ENCODE measurements at regions not wholly inside any gene's neighbourhood (a gene's known extent, or its start where the extent isn't known, plus 50 kb on each side); places are given as distances from the start of the nearest gene placed in this dataset.

DNA sequence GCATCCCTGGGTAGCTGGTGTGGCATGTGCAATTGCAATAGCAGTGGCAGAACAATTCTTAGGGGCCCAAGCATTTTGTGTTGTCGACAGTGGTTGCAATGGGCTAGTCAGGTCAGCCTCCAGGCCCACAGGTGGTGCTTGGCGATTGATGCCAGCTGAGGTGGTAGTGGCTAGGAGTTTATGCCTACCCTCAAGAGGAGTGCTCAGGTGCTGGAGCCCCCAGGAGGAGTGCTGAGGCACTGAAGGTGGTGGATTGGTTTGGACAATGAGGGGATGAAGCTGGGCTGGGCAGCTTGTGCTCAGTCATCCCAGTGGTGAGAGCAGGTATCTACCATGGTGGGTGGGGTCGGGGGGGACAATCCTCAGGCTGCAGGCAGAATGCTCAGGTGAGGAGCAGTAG lies 877.9 kb upstream of the TMEFF2 start:
- TF ChIP-seq NFIC (IDR thresholded peaks at IDR 0.05; ENCODE audit: borderline replicate concordance) (no peak), SMC3 (IDR thresholded peaks at IDR 0.05; ENCODE audit: low read depth, low read length) (no peak), EP300 (IDR thresholded peaks at IDR 0.05; ENCODE audit: borderline replicate concordance in 1 of 2, low read depth in 1 of 2, low read length in 1 of 2) (no peak), POLR2AphosphoS5 (IDR thresholded peaks at IDR 0.05; ENCODE audit: low read depth, low read length) (no peak), ELF1 (IDR thresholded peaks at IDR 0.05) (no peak), RCOR1 (IDR thresholded peaks at IDR 0.05; ENCODE audit: low read length) (no peak), MXI1 (IDR thresholded peaks at IDR 0.05; ENCODE audit: low read depth, low read length) (no peak), TCF12 (IDR thresholded peaks at IDR 0.05) (no peak), SIN3A (IDR thresholded peaks at IDR 0.05; ENCODE audit: borderline replicate concordance, low read depth, low read length) (no peak)
- TF ChIP-seq, protein P1, sequence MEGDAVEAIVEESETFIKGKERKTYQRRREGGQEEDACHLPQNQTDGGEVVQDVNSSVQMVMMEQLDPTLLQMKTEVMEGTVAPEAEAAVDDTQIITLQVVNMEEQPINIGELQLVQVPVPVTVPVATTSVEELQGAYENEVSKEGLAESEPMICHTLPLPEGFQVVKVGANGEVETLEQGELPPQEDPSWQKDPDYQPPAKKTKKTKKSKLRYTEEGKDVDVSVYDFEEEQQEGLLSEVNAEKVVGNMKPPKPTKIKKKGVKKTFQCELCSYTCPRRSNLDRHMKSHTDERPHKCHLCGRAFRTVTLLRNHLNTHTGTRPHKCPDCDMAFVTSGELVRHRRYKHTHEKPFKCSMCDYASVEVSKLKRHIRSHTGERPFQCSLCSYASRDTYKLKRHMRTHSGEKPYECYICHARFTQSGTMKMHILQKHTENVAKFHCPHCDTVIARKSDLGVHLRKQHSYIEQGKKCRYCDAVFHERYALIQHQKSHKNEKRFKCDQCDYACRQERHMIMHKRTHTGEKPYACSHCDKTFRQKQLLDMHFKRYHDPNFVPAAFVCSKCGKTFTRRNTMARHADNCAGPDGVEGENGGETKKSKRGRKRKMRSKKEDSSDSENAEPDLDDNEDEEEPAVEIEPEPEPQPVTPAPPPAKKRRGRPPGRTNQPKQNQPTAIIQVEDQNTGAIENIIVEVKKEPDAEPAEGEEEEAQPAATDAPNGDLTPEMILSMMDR (IDR thresholded peaks at IDR 0.05): no peak
